Progenitor cell of endocrine pancreas (in vitro differentiated cells): ENCODE measurements at regions not wholly inside any gene's neighbourhood (a gene's known extent, or its start where the extent isn't known, plus 50 kb on each side); places are given as distances from the start of the nearest gene placed in this dataset.

Experiments used
- DNase-seq: peaks from one replicate; pipeline ENCODE4 v3.0.0; 2021; ENCODE audit warnings: low spot score; ENCODE audit not compliant: unreplicated experiment
- H3K27ac Mint-ChIP-seq: 2 replicates; pipeline ENCODE4 v1.8.0; 2021; ENCODE audit warnings: mild to moderate bottlenecking, moderate library complexity, mixed read lengths
- H3K27me3 Mint-ChIP-seq: 2 replicates; pipeline ENCODE4 v1.8.0; 2021; ENCODE audit warnings: mixed read lengths
- H3K36me3 Mint-ChIP-seq: 2 replicates; pipeline ENCODE4 v1.8.0; 2022; ENCODE audit warnings: mixed read lengths; ENCODE audit not compliant: insufficient read depth
- H3K4me1 Mint-ChIP-seq: 2 replicates; pipeline ENCODE4 v1.8.0; 2021; ENCODE audit warnings: low read depth, mixed read lengths
- H3K4me3 Mint-ChIP-seq: 2 replicates; pipeline ENCODE4 v1.8.0; 2021; ENCODE audit warnings: low read depth, mild to moderate bottlenecking, moderate library complexity, mixed read lengths
- H3K9me3 Mint-ChIP-seq: 2 replicates; pipeline ENCODE4 v1.8.0; 2021; ENCODE audit warnings: low read depth, mixed read lengths
- CTCF ChIP-seq: fragments of 200-600 bp; sonication (generic); IDR thresholded peaks from one replicate; pipeline ENCODE4 v1.5.0; 2021; ENCODE audit warnings: antibody characterized with exemption, mild to moderate bottlenecking; ENCODE audit not compliant: unreplicated experiment

GRCh38 chr3:118304557-118304956, 730.1 kb downstream of the IGSF11 start:
- Mint-ChIP-seq H3K4me3 (no peak overlapping the region), H3K27me3 (no peaks in the 10 kb centered on the region)

GRCh38 chr3:118332699-118333098, 701.9 kb downstream of the IGSF11 start:
- Mint-ChIP-seq H3K4me3 (no peak overlapping the region), H3K27ac (no peak overlapping the region)

More at GRCh38 chr3:118304557-118304956, 730.1 kb downstream of the IGSF11 start:
- Mint-ChIP-seq H3K27ac (no peak overlapping the region), H3K4me1 (no peaks in the 10 kb centered on the region), H3K36me3 (no peaks in the 10 kb centered on the region), H3K9me3 (no peaks in the 10 kb centered on the region)
- DNase-seq: no peak
- no peak for TF ChIP-seq CTCF

GRCh38 chr3:118337649-118338048, 697.0 kb downstream of the IGSF11 start:
- H3K27ac Mint-ChIP-seq: no peak overlapping the region
- no peak for DNase-seq
- H3K4me3 Mint-ChIP-seq: no peak overlapping the region
- H3K27me3 Mint-ChIP-seq: no peaks in the 10 kb centered on the region
- H3K36me3 Mint-ChIP-seq: no peaks in the 10 kb centered on the region
- TF ChIP-seq CTCF: no peak
- no peaks in the 10 kb centered on the region for H3K4me1 Mint-ChIP-seq
- H3K9me3 Mint-ChIP-seq: peaks cover 19% of the 10 kb centered on the region

More at GRCh38 chr3:118332699-118333098, 701.9 kb downstream of the IGSF11 start:
- Mint-ChIP-seq H3K27me3 (no peaks in the 10 kb centered on the region), H3K4me1 (no peaks in the 10 kb centered on the region), H3K36me3 (peaks cover 8% of the 10 kb centered on the region), H3K9me3 (peaks cover 40% of the 10 kb centered on the region)
- no peak for TF ChIP-seq CTCF
- no peak for DNase-seq

GRCh38 chr3:118347396-118348168, 687.1 kb downstream of the IGSF11 start:
- Mint-ChIP-seq H3K9me3 (peaks cover 7% of the 10 kb centered on the region), H3K27ac (no peak overlapping the region), H3K4me1 (peaks cover 3% of the 10 kb centered on the region), H3K36me3 (no peaks in the 10 kb centered on the region), H3K4me3 (no peak overlapping the region), H3K27me3 (no peaks in the 10 kb centered on the region)
- no peak for DNase-seq
- no peak for TF ChIP-seq CTCF

GRCh38 chr3:118348169-118348557, 686.5 kb downstream of the IGSF11 start:
- H3K27ac Mint-ChIP-seq: no peak overlapping the region
- H3K36me3 Mint-ChIP-seq: no peaks in the 10 kb centered on the region
- no peak for TF ChIP-seq CTCF
- peaks cover 11% of the 10 kb centered on the region for H3K9me3 Mint-ChIP-seq
- no peak overlapping the region for H3K4me3 Mint-ChIP-seq
- DNase-seq: no peak
- H3K27me3 Mint-ChIP-seq: no peaks in the 10 kb centered on the region
- peaks cover 1% of the 10 kb centered on the region for H3K4me1 Mint-ChIP-seq
